Activated T-cell treated with anti-CD3 and anti-CD28 coated beads, Interleukin-2, amount 50 U/mL, for 4 hours (primary cell): ENCODE measurements at regions not wholly inside any gene's neighbourhood (a gene's known extent, or its start where the extent isn't known, plus 50 kb on each side); places are given as distances from the start of the nearest gene placed in this dataset.

Experiments used
- ATAC-seq, 2 donors: fragments of 200-7000 bp; cut with Tn5 transposase; one replicate each; pipeline ENCODE4 v1.10.0; 2021
- DNase-seq: peaks from one replicate; pipeline ENCODE4 v3.0.0-alpha.2; 2020
- H3K27me3 Mint-ChIP-seq: one replicate; pipeline ENCODE4 v1.8.0; 2021; ENCODE audit warnings: low read depth, mixed read lengths
- H3K36me3 Mint-ChIP-seq: one replicate; pipeline ENCODE4 v1.8.0; 2022; ENCODE audit warnings: mixed read lengths; ENCODE audit not compliant: insufficient read depth
- H3K4me1 Mint-ChIP-seq: one replicate; pipeline ENCODE4 v1.8.0; 2021; ENCODE audit warnings: low read depth, mixed read lengths
- H3K4me3 Mint-ChIP-seq: one replicate; pipeline ENCODE4 v1.8.0; 2021; ENCODE audit warnings: mild to moderate bottlenecking, moderate library complexity, mixed read lengths
- H3K9me3 Mint-ChIP-seq: one replicate; pipeline ENCODE4 v1.8.0; 2021; ENCODE audit warnings: mixed read lengths

GRCh38 chr5:10844016-10844415 lies 83.0 kb upstream of the DAP start:
- Mint-ChIP-seq H3K4me1 (no peaks in the 10 kb centered on the region), H3K9me3 (peaks cover 15% of the 10 kb centered on the region), H3K27me3 (peaks cover 11% of the 10 kb centered on the region), H3K36me3 (no peaks in the 10 kb centered on the region), H3K4me3 (no peak overlapping the region)
- DNase-seq (no peak), ATAC-seq (no peak)

GRCh38 chr5:10842823-10843222 lies 81.8 kb upstream of the DAP start:
- H3K4me3 Mint-ChIP-seq = no peak overlapping the region
- no peaks in the 10 kb centered on the region for H3K36me3 Mint-ChIP-seq
- H3K4me1 Mint-ChIP-seq = no peaks in the 10 kb centered on the region
- ATAC-seq (no peak), DNase-seq (no peak)
- peaks cover 7% of the 10 kb centered on the region for H3K9me3 Mint-ChIP-seq
- peaks cover 11% of the 10 kb centered on the region for H3K27me3 Mint-ChIP-seq

GRCh38 chr5:10839916-10840599 lies 79.0 kb upstream of the DAP start:
- H3K36me3 Mint-ChIP-seq = no peaks in the 10 kb centered on the region
- H3K4me1 Mint-ChIP-seq = no peaks in the 10 kb centered on the region
- H3K9me3 Mint-ChIP-seq = peaks cover 6% of the 10 kb centered on the region
- DNase-seq (no peak), ATAC-seq (no peak)
- peaks cover 6% of the 10 kb centered on the region for H3K27me3 Mint-ChIP-seq
- H3K4me3 Mint-ChIP-seq = no peak overlapping the region

GRCh38 chr5:10839118-10839517 lies 78.1 kb upstream of the DAP start:
- DNase-seq (no peak), ATAC-seq (no peak)
- no peaks in the 10 kb centered on the region for H3K9me3 Mint-ChIP-seq
- H3K4me3 Mint-ChIP-seq = no peak overlapping the region
- H3K4me1 Mint-ChIP-seq = no peaks in the 10 kb centered on the region
- peaks cover 6% of the 10 kb centered on the region for H3K27me3 Mint-ChIP-seq
- H3K36me3 Mint-ChIP-seq = no peaks in the 10 kb centered on the region

GRCh38 chr5:10838038-10838437 lies 77.0 kb upstream of the DAP start:
- no peak for ATAC-seq
- no peak overlapping the region for H3K4me3 Mint-ChIP-seq
- H3K9me3 Mint-ChIP-seq = no peaks in the 10 kb centered on the region
- H3K4me1 Mint-ChIP-seq = no peaks in the 10 kb centered on the region
- no peak for DNase-seq
- H3K27me3 Mint-ChIP-seq = peaks cover 8% of the 10 kb centered on the region
- H3K36me3 Mint-ChIP-seq = no peaks in the 10 kb centered on the region

- H3K4me3 Mint-ChIP-seq = no peak overlapping the region
These were observed 76.0 kb upstream of the DAP start for GRCh38 chr5:10836986-10837385.

GRCh38 chr5:10834695-10835094 lies 73.7 kb upstream of the DAP start:
- no peak for ATAC-seq
- no peak for DNase-seq
- H3K9me3 Mint-ChIP-seq = no peaks in the 10 kb centered on the region
- peaks cover 10% of the 10 kb centered on the region for H3K27me3 Mint-ChIP-seq
- H3K36me3 Mint-ChIP-seq = no peaks in the 10 kb centered on the region
- H3K4me3 Mint-ChIP-seq = no peak overlapping the region
- H3K4me1 Mint-ChIP-seq = no peaks in the 10 kb centered on the region

More at GRCh38 chr5:10836986-10837385, 76.0 kb upstream of the DAP start:
- H3K27me3 Mint-ChIP-seq = peaks cover 12% of the 10 kb centered on the region
- H3K4me1 Mint-ChIP-seq = no peaks in the 10 kb centered on the region
- no peaks in the 10 kb centered on the region for H3K9me3 Mint-ChIP-seq
- H3K36me3 Mint-ChIP-seq = no peaks in the 10 kb centered on the region
- no peak for ATAC-seq
- no peak for DNase-seq

- H3K4me3 Mint-ChIP-seq = no peak overlapping the region
- peaks cover 10% of the 10 kb centered on the region for H3K27me3 Mint-ChIP-seq
- no peaks in the 10 kb centered on the region for H3K9me3 Mint-ChIP-seq
- no peaks in the 10 kb centered on the region for H3K36me3 Mint-ChIP-seq
- no peaks in the 10 kb centered on the region for H3K4me1 Mint-ChIP-seq
- DNase-seq (no peak), ATAC-seq (no peak)
These were observed 72.0 kb upstream of the DAP start for GRCh38 chr5:10832987-10833386.

GRCh38 chr5:10832421-10832820 lies 71.4 kb upstream of the DAP start:
- Mint-ChIP-seq H3K4me1 (no peaks in the 10 kb centered on the region), H3K27me3 (peaks cover 10% of the 10 kb centered on the region), H3K9me3 (no peaks in the 10 kb centered on the region), H3K4me3 (no peak overlapping the region), H3K36me3 (no peaks in the 10 kb centered on the region)
- DNase-seq (no peak), ATAC-seq (no peak)

GRCh38 chr5:10831419-10831818 lies 70.4 kb upstream of the DAP start:
- H3K4me1 Mint-ChIP-seq = no peaks in the 10 kb centered on the region
- ATAC-seq (no peak), DNase-seq (no peak)
- H3K36me3 Mint-ChIP-seq = no peaks in the 10 kb centered on the region
- H3K9me3 Mint-ChIP-seq = no peaks in the 10 kb centered on the region
- no peak overlapping the region for H3K4me3 Mint-ChIP-seq
- H3K27me3 Mint-ChIP-seq = peaks cover 10% of the 10 kb centered on the region

- ATAC-seq (no peak), DNase-seq (no peak)
- Mint-ChIP-seq H3K4me3 (no peak overlapping the region), H3K27me3 (peaks cover 19% of the 10 kb centered on the region), H3K9me3 (no peaks in the 10 kb centered on the region), H3K4me1 (no peaks in the 10 kb centered on the region), H3K36me3 (no peaks in the 10 kb centered on the region)
These were observed 67.2 kb upstream of the DAP start for GRCh38 chr5:10828241-10828640.

- ATAC-seq = no peak
- Mint-ChIP-seq H3K27me3 (peaks cover 20% of the 10 kb centered on the region), H3K4me1 (no peaks in the 10 kb centered on the region), H3K4me3 (no peak overlapping the region), H3K36me3 (no peaks in the 10 kb centered on the region), H3K9me3 (no peaks in the 10 kb centered on the region)
- DNase-seq = no peak
These were observed 66.5 kb upstream of the DAP start for GRCh38 chr5:10827571-10827970.

GRCh38 chr5:10826971-10827370 lies 65.9 kb upstream of the DAP start:
- Mint-ChIP-seq H3K27me3 (peaks cover 23% of the 10 kb centered on the region), H3K4me1 (no peaks in the 10 kb centered on the region), H3K4me3 (no peak overlapping the region), H3K9me3 (no peaks in the 10 kb centered on the region), H3K36me3 (no peaks in the 10 kb centered on the region)
- ATAC-seq (no peak), DNase-seq (no peak)

- Mint-ChIP-seq H3K27me3 (peaks cover 22% of the 10 kb centered on the region), H3K9me3 (no peaks in the 10 kb centered on the region), H3K4me3 (no peak overlapping the region), H3K36me3 (no peaks in the 10 kb centered on the region), H3K4me1 (no peaks in the 10 kb centered on the region)
- DNase-seq = no peak
- ATAC-seq = no peak
These were observed 65.0 kb upstream of the DAP start for GRCh38 chr5:10825897-10826644.

GRCh38 chr5:10812218-10812617 lies 51.2 kb upstream of the DAP start:
- Mint-ChIP-seq H3K4me1 (no peaks in the 10 kb centered on the region), H3K4me3 (no peak overlapping the region), H3K36me3 (no peaks in the 10 kb centered on the region), H3K9me3 (peaks cover 15% of the 10 kb centered on the region), H3K27me3 (peaks cover 33% of the 10 kb centered on the region)
- no peak for ATAC-seq
- no peak for DNase-seq
